WERI-Rb-1 (cell line): ENCODE measurements at regions not wholly inside any gene's neighbourhood (a gene's known extent, or its start where the extent isn't known, plus 50 kb on each side); places are given as distances from the start of the nearest gene placed in this dataset.
"Not testable (repeated sequence)": the region's sequence is repeated elsewhere in the genome, so short reads cannot be mapped to it uniquely, and the experiment has no call there.

Experiments
- DNase-seq: peaks from one replicate; pipeline ENCODE4 v3.0.0-alpha.2; 2020
- H3K27ac ChIP-seq: fragments of 250-450 bp; sonication (Bioruptor Pico); 2 replicates; pipeline ENCODE4 v1.5.1; 2020; ENCODE audit warnings: mild to moderate bottlenecking, moderate library complexity
- H3K27me3 ChIP-seq: fragments of 250-450 bp; sonication (Bioruptor Pico); 2 replicates; pipeline ENCODE4 v1.5.1; 2021; ENCODE audit warnings: mild to moderate bottlenecking, low read depth, moderate library complexity; ENCODE audit not compliant: insufficient read depth, severe bottlenecking
- H3K36me3 ChIP-seq: fragments of 250-450 bp; sonication (Bioruptor Pico); 2 replicates; pipeline ENCODE4 v1.5.1; 2020; ENCODE audit warnings: mild to moderate bottlenecking, moderate library complexity
- H3K4me3 ChIP-seq: 2 replicates; pipeline ENCODE4 v1.5.1; 2011; ENCODE audit warnings: low read depth, mild to moderate bottlenecking, control low read depth, low read length
- H3K9me3 ChIP-seq: fragments of 250-450 bp; sonication (Bioruptor Pico); 2 replicates; pipeline ENCODE4 v1.5.1; 2021; ENCODE audit warnings: mild to moderate bottlenecking, moderate library complexity; ENCODE audit not compliant: severe bottlenecking

DNA sequence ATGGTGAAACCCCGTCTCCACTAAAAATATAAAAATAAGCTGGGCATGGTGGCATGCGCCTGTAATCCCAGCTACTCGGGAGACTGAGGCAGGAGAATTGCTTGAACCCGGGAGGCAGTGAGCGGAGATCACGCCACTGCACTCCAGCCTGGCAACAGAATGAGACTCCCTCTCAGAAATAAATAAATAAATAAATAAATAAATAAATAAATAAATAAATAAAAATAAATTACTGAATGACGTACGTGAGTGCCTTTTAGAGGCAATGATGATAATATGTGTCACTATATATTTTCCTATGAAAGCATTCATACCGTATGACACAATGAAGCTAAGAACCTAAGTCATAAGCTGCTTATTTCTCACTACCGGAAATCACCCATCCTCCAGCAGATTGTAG is 847.5 kb downstream of the PCDH11X start:
- H3K36me3 ChIP-seq, DNase-seq, H3K27ac ChIP-seq, H3K4me3 ChIP-seq, H3K27me3 ChIP-seq, H3K9me3 ChIP-seq: not testable (repeated sequence)

DNA sequence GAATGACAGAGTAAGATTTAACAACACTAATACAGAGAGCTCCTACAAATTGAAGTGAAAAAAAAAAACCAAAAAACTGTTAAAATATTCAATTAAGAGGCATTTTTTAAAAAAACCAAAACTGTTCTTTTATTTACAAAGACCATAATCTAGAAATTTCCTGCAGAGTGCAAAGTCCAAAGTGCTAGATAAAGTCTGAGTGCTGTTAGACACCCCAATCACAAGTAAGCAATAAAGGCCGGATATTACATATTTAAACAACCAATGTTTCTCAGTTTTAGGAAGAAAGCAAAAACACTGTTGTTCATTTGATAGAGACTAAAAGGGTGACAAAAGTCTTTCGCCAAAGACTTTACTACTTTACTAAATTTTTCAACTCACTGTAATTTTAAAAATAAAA is 878.4 kb downstream of the PCDH11X start:
- H3K9me3 ChIP-seq, H3K4me3 ChIP-seq, DNase-seq, H3K27ac ChIP-seq, H3K36me3 ChIP-seq, H3K27me3 ChIP-seq: not testable (repeated sequence)

DNA sequence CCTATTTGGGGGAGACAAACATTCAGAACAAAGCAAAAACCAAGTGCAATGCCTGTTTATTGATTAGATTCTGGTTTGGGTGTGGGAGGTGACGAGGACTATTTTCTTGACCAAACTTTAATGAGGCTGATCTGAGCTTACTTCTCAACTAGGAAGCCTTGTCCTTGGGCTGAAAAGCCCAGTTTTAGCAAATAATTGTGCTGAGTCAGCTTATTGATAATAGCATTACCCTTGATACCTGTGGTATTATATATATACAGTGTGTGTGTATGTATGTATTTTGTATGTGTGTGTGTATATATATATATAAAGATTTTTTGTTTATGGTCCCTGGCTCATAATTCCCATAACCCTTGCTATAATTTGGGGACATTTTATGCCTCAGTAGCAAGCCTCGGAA is 880.6 kb downstream of the PCDH11X start:
- not testable (repeated sequence) for H3K36me3 ChIP-seq, H3K4me3 ChIP-seq, DNase-seq, H3K27ac ChIP-seq, H3K9me3 ChIP-seq, H3K27me3 ChIP-seq

DNA sequence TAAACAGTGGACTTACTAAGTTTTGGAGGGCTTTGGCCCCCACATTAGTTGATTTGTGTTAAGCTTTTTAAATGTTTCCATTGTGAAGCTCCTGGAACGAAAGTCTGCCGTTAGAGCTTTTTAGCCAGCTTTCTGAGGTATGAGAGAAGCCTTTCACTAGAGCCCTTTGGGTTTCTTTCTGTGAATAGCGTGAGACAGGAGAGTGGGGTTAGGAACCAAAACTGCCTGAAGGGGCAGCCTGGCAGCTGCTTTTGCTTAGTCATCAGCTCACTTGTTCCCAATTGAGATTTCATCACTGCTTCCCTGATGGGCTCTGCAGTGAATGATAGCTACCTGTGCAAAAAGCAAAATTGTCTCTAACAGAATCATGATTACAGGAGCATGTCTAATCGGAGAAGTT is 913.6 kb downstream of the PCDH11X start:
- H3K9me3 ChIP-seq, H3K36me3 ChIP-seq, H3K27ac ChIP-seq, H3K27me3 ChIP-seq, H3K4me3 ChIP-seq, DNase-seq: not testable (repeated sequence)

DNA sequence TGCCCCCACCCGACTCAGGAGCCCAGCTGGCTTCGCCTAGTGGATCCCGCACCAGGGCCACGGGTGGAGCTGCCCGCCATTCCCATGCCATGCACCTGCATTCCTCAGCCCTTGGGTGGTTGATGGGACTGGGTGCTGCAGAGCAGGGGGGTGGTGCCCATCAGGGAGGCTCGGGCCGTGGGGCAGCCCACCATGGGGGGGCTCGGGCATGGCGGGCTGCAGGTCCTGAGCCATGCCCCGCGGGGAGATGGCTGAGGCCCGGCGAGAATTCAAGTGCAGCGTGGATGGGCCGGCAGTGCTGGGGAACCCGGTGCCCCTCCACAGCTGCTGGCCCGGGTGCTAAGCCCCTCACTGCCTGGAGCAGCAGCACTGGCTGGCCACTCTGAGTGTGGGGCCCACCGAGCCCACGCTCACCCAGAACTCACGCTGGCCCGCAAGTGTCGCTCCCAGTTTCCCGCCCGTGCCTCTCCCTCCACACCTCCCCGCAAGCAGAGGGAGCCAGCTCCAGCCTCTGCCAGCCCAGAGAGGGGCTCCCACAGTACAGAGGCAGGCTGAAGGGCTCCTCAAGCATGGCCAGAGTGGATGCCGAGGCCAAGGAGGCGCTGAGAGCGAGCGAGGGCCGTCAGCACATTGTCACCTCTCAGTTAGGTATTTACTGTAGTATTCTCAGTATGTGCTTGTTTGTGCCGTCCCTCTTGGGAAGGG is 920.4 kb downstream of the PCDH11X start:
- DNase-seq, H3K27ac ChIP-seq, H3K9me3 ChIP-seq, H3K4me3 ChIP-seq, H3K27me3 ChIP-seq, H3K36me3 ChIP-seq: not testable (repeated sequence)

DNA sequence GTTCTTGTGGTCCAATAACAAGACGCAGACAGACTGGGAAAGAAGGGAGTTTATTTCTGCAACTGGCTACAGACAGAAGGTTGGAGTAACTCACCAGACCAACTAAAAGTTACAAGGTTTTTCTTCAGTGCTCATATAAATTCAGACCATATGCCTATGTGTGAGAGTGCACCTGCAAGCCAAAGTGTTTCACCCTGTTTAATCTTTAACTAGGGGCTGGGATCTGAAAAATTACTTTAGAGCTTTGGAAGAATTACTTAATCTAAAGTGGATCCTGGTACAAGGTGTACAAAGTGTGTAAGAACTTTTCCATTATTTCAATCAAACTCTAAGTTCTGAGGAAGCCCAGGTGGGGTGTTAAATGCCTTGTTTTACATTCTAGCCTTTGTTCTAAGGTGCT is 930.6 kb downstream of the PCDH11X start:
- DNase-seq, H3K27me3 ChIP-seq, H3K27ac ChIP-seq, H3K36me3 ChIP-seq, H3K4me3 ChIP-seq, H3K9me3 ChIP-seq: not testable (repeated sequence)
